NCI-H345 treated with DMSO at 0.1 percent for 48 hours (cell line): ENCODE measurements at regions not wholly inside any gene's neighbourhood (a gene's known extent, or its start where the extent isn't known, plus 50 kb on each side); places are given as distances from the start of the nearest gene placed in this dataset.

Experiments used
- DNase-seq: peaks from one replicate; lab custom pipeline; 2025; ENCODE audit not compliant: unreplicated experiment; lab: John Stamatoyannopoulos, UW

DNA sequence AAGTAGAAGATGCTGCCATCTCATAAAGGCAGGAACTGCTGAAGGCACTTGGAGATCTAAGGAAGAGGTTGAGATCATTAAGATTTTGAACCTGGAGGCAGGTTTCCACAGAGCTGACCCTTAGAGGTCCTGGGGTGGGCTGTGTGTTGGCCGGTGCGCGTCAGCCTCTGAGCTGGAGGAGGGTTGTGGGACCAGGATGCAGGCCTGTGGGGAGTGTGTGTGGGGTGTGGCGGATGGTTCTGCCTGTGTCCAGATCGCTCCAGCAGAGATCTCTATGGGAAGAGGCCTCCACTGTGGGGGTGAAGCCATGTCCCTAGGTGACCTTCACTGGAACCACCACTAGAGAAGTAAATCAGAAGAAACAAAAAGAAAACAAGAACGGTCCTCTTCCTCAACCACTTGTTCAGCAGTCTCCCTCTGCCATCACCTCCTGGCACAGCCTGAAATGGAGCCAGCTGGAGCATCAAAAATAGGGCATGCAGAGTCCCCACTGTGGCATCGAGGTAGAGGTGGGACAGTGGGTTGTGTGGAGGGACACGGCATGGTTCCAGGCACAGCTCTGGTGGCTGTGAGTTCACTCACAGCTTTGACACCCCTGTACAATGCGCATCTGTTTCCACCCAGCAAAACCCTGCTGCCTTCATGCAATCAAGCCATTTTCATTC lies 453.8 kb downstream of the TCERG1L start:
- DNase-seq = no peak

GRCh38 chr10:130858626-130859025 lies 452.9 kb downstream of the TCERG1L start:
- no peak for DNase-seq

DNA sequence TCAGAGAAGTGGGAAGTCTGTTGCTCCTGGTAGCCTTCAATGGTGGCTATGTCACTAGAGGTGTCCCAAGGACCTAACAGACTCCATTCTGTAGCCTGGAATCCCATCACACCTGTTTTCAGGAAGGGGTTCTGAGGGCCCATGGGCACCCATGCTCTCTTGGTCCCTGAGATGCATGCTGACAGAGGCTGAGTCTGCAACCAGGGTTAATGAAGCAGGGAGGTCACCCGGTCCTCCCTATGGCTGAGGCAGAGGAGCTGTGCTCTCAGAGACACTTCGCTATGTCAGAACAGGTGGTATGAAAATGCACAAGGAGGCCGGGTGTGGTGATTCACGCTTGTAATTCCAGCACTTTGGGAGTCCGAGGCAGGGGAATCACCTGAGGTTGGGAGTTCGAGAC lies 452.1 kb downstream of the TCERG1L start:
- DNase-seq = no peak

DNA sequence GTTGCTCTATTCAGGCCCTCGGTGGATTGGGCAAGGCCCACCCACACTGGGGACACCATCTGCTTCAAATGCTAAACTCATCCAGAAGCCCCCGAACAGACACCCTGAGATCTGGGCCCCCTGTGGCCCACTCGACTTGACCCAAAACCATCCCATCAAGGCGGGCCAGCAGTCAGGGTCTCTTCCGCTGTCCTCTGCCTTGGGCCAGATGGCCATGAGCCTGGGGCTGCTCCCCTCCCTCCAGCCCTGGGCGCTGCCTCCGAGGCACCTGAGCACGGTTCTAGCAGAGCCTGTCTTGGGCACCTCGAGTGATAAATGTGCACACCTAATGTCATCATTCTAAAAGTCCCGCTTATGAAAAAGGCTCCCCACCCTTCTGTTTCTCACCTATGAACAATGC lies 449.4 kb downstream of the TCERG1L start:
- no peak for DNase-seq

DNA sequence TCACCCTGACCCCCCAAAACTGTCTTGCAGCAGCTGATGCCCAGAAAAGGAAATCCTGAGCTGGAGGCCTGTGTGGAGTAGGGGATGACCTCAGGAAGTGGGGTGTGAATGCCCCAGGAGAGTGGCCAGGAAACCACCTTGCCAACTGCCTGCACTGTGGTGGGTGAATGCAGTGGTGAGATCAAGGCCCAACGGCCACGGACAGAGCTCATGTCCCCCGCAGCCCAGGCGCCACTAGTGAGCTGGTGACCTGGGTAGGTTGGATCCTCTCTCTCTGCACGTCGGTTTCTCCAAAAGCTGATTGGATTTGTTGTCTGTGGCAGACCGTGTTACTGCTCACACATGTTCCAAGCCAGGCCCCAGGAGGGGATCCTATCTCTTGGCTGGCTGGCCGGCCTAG lies 448.9 kb downstream of the TCERG1L start:
- DNase-seq = no peak

DNA sequence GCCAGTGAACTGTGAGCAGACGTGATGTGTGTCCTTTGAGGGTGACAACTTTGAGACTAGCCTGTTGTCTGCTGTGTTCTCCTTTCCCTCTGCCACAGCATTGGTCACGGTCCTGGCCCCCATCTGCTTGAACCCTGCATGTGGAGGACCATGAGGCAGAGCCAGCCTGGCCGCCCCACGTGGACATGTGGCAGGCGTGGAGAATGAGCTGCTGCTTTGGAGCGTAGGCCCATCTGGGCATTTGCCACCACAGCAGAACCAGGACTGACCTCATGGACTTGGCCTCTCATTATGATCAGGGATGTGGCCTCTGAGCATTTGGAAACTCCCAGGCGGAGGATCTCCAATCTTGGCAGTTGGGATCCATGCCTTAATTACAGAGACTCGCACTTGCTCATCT lies 448.5 kb downstream of the TCERG1L start:
- no peak for DNase-seq

DNA sequence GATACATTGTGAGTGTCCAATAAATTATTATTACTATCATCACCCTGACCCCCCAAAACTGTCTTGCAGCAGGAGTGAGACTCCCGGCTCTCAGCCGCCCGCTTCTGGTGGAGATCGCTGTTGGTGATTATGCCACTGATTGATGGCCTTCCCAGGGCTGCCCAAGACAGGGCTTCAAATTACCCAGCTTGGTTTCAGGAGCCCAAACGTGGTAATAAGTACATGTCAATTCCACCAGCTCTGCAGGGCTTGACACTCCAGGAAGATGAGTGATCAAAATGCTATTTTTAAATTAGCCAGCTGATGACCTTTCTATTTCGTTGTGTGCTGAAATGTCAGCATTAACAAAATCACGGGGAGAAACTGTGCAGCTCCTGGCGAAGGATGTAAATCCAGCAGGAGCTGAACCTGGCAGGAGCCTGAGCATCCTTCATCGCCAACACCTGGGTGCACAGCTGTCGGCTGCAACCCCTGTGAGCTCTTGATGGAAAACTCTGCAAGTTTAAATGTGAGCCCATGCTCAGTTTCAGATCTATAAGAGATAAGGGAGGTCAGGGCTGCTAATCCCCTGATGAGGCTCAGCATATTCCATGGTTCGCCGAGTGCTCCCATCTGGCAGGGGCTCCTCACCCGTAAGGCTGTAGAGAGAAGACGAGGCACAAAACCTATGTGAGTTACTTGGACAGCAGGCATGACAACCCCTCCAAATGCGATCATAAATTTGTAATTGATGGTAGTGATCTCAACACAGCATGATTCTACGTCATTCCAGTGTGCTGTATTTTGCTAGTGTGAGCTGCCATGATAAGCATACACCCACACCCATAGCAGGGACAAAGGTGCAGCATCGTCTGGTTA lies 446.3 kb downstream of the TCERG1L start:
- no peak for DNase-seq

DNA sequence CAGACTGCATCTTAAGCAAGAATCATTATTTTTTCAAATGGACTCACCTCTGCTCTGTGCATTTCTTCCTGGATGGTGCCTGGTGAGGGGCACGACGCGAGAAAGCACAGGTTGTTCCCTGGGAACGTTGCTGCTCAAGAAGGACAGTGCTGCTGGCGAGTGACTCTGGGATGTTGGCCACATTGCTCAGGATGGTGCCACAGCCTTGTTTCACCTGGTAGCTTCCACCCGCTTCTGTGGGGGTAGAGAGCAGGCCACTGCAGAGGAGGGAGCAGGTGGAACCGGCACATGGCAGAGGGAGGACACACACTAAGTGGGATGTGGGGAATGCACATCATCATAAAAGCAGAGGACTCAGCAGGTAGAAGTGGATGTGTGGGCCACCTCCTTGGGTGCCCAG lies 444.7 kb downstream of the TCERG1L start:
- no peak for DNase-seq

DNA sequence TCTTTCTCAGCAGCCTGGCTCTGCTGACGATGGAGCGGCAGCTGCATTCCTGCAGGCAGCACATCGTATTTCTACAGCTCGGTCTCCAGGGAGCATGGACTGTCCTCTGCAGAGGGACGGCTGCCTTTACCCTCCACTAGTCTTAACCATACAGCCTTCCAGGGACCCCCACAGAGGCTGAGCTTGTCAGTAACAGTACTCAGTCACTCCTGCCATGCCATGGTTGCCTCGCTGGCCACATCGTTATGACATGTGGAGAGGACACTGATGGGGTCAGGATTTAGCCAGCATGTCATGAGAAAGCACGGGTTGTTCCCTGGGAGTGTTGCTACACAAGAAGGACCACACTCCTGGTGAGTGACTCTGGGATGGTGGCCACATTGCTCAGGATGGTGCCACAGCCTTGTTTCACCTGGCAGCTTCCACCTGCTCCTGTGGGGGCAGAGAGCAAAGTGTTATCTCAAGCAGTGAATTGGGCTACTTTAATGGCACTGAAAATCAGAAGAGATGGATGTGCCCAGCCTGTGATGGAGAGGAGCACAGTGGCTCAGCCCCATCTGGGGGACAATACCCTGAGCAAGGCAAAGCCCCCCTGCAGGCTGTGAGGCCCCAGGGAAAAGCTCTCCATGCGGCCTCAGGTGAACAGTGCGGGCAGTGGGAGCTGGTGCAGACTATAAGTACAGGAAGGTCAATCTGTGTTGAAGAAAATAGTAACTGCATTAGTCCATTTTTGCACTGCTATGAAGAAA lies 443.9 kb downstream of the TCERG1L start:
- no peak for DNase-seq

- no peak for DNase-seq
Observed at GRCh38 chr10:130869179-130869841, 442.2 kb downstream of the TCERG1L start.

GRCh38 chr10:130871406-130871805 lies 440.1 kb downstream of the TCERG1L start:
- no peak for DNase-seq

DNA sequence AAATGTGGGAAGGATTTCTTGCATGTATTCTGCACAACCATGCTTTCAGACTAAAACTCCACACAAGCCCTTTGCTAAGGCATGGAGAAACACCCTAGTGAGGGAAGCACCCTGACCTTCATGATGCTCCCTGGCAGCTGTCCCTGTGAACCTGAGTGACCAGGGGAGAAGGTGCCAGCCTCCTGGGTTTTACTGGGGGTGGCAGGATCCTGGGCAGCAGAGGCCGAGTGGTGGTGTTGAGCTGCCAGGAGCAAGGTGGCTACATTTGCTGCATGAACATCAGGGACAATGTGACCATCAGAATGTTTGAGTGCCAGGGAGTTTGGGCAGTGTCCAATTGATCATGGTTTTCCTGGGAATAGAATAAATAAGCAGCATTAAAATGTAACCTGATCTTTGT lies 437.9 kb downstream of the TCERG1L start:
- DNase-seq = no peak

GRCh38 chr10:130875116-130875515 lies 436.4 kb downstream of the TCERG1L start:
- no peak for DNase-seq

DNA sequence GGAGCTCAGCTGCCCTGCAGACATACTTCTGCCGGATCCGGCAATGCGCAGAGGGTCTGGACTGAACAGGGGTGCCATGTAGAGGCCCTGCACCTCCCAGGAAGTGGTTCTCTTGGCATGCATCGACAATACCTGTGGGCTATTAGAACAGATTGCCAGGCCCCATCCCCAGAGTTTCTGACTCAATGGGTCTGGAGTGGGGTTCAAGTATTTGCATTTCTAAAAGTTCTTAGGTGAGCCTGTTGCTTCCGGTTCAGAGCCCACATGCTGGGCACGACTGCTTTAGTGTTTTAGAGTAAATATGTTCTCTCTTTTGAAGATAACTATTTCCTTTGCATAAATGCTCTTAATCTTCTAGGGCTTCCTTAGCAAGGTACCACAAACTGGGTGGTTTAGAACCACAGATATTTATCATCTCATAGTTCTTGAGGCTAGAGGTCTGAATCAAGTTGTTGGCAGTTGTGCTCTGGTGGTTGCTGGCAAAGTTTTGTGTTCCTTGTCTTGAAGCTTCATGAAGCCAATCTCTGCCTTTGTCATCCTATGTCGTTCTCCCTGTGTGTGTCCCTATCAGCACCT lies 435.5 kb downstream of the TCERG1L start:
- no peak for DNase-seq

GRCh38 chr10:130877126-130877525 lies 434.4 kb downstream of the TCERG1L start:
- DNase-seq = no peak

- no peak for DNase-seq
Observed at GRCh38 chr10:130878131-130878530, 433.4 kb downstream of the TCERG1L start.

DNA sequence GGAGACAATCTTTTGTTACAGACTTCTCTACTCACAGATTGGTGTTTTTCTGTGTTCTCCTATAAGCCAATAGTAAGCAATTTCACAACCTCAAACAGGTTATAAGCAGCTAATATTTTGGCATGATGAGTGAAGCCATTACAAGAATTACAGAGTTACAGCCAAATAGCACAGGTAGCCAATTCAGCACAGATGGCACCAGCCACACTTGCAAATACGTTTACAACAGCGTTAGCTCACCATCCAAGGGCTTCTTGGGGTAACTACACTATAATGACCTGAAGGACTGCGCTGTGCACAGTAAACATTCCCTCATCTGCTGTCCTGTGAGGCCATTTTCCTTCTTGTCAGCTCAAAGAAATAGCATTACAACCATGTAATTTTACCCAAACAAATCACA lies 428.6 kb downstream of the TCERG1L start:
- DNase-seq = no peak

DNA sequence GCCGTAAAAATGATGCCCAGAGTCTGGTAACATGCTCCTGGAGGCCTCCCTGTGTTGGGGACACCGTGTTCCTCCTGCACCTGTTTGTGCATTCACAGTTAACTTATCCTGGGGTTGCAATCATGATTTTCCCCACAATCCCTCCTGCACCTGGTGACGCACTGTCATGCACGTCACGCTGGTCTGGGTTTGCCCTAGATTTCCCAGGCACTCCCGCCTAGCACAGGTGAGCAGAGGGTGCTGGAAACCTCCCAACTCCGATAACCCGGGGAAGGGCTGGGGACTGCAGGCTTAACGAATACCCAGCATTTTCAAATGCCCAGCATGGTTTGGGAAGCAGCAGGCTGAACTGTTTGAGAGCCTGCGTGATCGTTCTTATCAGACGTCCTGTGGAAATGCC lies 427.1 kb downstream of the TCERG1L start:
- no peak for DNase-seq

GRCh38 chr10:130885021-130885655 lies 426.4 kb downstream of the TCERG1L start:
- DNase-seq = no peak

DNA sequence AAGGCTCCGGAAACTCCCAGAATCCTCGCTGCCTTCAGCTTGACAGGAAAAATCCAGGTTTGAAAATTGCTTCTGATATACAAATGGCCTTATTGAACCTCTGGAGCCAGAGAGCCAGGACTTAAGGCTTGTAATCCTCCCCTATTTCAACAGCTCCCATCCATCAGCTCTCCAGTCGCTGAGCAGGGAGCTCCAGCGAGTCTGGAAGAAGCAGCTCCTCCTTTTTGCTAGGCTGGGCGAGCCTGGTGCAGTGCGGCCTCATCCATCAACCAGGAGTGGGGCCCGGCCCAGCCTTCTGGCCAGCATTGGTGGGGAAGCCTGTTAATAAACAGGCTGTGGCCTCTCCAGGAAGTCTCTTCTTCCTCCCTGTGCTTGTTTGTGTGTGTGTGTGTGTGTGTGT lies 424.4 kb downstream of the TCERG1L start:
- DNase-seq = no peak

DNA sequence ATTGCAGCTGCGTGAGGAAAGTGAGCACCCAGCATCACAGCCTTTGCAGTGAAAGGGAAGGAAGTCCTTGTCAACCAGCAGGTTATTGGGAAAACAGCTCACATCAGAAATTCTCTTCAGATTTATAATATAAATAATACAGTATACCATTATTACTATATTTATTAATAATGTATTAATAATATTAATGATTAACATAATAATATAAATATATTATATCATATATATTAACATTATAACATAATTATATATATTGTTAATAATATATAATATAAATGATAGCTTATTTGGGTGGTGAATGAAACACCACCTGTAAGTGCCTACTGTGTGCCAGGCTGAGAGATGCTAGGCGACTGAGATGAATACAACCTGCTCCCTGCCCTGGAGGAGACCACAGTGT lies 423.0 kb downstream of the TCERG1L start:
- DNase-seq = no peak
